ENCODE measurements at regions not wholly inside any gene's neighbourhood (a gene's known extent, or its start where the extent isn't known, plus 50 kb on each side); places are given as distances from the start of the nearest gene placed in this dataset.

DNA sequence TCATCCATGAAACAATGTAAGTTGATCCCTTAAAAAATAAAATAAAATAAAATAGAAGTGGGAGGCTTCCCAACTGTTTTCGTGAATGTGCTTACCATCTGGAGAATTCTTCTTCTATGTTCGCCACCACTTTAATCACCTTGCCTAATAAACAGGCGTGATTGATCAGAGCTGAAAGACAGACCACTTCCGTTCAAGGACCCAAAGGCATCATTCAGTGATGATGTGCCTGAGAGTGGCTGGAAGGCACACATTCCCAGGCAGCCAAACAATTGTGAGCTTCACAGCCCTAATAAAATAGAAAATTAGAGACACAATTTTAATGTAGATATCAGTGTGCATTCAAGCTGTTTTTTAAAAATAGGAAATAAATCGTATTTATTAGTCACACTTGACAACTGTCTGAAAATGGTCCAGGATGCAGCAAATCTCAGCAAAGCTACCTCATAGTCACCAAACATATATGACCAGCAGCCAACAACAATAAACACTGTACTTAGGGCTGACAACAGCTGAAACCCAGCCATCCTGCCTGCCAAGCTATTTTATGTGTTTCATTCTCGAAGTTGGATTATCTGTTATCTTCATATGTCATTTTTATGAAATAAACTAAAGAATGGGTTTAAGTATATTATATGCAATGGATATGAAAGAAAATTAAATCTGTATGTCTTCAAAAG lies 163.2 kb upstream of the FAM9B start:
- DNase-seq = no peak

GRCh38 chrX:9204560-9204959 lies 170.6 kb upstream of the FAM9B start:
- DNase-seq = no peak

DNA sequence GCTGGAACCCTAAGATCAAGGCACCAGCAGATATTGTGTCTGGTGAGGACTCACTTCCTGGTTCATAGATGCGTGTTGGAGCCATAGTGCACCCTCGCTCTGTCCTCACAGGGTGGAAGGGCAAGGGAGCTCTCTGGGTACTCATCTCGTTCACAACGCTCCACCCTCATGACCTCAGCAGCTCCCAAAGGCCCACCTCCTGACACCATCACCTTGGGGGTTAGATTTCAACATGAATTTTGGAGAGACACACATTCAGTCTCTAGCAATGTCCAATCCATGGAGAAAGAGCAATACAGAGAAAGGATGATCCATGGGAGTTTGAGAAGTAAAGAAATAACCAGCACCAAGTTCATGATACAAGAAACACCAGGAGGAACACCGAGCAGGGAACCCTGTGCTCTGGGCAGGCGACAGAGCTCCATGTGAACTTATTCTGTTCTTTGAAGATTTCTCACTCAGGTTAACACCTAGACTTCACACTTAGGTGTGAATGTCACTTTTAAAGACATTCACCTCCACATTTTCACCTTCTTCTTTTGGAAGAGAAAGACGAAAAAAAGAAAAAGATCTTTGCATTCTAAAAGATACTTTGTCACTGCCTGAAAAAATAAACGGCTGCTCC lies 171.8 kb upstream of the FAM9B start:
- no peak for DNase-seq

GRCh38 chrX:9207142-9207541 lies 173.2 kb upstream of the FAM9B start:
- no peak for DNase-seq

DNA sequence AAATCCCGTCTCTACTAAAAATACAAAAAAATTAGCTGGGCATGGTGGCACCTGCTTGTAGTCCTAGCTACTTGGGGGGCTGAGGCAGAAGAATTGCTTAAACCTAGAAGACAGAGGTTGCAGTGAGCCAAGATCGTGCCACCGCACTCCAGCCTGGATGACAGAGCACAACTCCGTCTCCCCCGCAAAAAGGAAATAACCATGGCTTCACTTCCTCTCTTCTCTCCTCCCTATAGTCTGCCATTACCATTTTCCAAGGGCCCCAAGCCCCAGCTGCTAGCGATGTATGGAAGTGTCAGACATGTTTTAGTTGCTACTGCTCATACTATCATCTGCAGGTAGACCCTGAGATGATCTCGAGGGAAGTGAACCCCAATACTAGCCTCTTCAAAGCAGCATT lies 177.3 kb upstream of the FAM9B start:
- DNase-seq = no peak

DNA sequence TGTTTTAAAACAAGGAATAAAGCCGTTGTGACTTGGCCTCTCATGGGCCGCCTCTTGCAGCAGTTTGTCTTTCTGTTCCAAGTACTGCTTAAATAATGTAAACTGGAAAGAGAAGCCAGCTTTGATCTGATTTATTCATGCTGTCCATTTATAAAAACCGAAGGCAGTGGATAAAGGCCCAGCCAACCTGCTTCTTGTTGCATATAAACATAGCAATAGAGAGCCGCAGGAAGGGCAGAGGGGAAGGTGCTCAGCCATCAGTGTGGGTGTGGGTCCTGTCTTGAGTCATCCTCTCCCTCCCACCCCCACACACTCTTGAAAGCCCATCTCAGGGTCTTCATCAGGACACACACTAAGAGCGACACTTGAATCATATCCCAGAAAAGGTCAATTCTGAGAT lies 187.9 kb upstream of the FAM9B start:
- DNase-seq = no peak

GRCh38 chrX:9222299-9222698 lies 188.4 kb upstream of the FAM9B start:
- no peak for DNase-seq

DNA sequence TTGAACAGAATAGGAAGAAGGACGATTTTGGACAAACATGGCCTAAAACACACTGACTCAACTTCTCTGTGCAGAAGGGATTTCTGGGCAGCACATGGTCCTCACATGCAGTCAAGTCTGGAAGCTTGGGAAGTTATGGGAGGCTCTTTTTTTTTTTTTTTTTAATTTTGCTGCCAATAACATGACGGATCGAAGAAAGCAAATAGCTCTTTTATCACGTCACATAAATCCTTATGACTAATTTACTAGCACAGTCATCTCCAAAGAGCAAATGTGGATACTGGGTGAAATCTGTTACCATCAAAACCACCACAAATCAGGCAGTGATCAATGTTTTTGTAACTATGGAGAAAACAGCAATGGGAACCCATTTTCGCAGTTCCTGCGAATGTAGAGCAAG lies 193.3 kb upstream of the FAM9B start:
- DNase-seq = no peak

GRCh38 chrX:9231491-9231890 lies 197.6 kb upstream of the FAM9B start:
- no peak for DNase-seq

DNA sequence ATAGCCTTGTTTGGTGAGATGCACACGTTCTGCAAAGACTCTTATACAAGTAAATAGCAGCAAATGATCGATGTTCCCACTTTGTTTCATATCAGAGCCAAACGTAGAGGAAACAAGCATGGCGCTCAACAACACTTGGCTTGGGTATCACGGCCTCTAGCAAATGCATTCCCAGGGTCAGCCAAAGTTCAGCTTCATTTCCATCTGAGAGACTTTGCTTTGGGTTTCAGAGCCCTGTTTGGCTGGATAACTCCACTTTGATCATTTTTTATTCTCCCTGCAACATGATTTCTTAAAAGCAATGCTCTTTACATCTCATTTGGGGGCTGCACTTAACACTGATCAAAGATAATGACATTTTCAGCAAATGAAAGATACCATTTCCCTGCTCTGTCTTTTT lies 199.2 kb upstream of the FAM9B start:
- no peak for DNase-seq

- no peak for DNase-seq
These were observed 200.4 kb upstream of the FAM9B start for GRCh38 chrX:9234315-9234714.

- DNase-seq = no peak
These were observed 201.8 kb upstream of the FAM9B start for GRCh38 chrX:9235722-9236121.

DNA sequence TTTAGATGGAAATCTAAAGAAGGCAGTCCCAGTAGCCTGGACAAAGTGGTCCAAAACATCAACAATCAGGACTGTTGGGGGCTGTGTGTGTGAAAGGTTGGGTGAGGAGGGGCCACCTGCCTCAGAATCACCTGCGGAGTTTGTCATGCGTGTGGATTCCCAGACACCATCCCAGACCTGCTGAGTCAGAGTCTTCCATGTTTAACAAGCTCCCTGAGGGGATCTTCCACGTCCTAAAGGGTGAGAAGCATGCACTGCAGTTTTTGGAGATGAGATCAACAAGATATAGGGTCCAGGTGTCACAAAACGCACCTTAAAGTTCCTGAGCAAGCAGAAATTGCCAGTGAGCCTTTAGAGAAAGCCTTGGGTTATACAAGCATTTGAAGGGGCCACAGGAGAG lies 207.0 kb upstream of the FAM9B start:
- no peak for DNase-seq

- no peak for DNase-seq
These were observed 207.5 kb upstream of the FAM9B start for GRCh38 chrX:9241427-9241826.

DNA sequence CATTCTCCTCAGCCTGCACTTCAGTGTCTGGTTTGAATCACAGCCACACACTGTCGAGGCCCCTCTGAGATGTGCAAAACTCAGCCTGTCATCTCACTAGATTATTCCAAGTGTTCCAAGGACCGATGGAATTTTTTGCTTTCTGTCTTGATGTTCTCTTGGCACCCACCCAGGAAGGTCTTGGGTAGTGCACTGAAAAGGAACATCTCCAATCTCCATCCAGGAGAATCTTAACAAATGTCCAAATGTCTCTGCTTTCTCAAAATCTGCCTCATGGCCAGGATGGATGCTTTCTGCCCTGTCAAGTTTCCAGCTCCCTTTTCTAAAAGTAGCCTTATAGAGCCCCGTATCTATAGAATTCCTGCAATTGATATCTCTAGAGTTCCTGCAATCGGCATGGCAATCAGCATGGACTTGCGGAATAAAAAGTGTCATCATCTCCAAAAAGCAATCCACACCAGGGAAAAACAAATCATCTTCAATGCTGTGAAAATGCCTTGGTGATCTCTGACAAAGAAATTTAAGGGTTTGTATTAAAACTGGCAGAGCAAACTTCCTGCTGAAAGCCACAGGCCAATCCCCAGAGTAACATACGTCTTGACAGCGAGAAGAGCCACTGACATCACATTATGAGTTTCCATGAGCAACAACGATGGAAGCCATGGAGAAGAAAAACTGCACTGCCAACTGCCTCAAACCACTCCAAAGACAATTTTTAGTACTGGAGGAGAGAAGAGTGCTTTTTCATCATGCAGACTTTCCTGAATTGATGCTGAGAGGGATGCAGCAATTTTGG lies 215.3 kb upstream of the FAM9B start:
- no peak for DNase-seq

GRCh38 chrX:9252182-9252581 lies 212.7 kb upstream of the TBL1X start:
- no peak for DNase-seq

DNA sequence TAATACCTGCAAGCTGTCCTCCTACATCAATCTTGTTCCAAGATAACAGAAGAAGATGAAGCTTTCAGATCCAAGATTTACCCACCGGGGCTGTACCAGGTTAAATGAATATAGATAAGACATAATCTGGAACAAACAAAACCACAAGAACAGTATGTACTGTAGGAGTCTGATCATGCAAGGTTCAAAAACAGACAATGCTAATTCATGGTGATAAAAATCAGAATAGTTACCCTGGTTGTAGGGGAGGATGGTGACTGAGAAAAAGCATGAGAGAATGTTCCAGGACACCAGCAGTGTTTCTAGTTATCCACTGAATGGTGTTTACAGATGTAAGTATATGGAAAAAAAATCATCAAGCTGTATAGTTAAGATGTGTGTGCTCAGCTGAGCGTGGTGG lies 211.6 kb upstream of the TBL1X start:
- no peak for DNase-seq

DNA sequence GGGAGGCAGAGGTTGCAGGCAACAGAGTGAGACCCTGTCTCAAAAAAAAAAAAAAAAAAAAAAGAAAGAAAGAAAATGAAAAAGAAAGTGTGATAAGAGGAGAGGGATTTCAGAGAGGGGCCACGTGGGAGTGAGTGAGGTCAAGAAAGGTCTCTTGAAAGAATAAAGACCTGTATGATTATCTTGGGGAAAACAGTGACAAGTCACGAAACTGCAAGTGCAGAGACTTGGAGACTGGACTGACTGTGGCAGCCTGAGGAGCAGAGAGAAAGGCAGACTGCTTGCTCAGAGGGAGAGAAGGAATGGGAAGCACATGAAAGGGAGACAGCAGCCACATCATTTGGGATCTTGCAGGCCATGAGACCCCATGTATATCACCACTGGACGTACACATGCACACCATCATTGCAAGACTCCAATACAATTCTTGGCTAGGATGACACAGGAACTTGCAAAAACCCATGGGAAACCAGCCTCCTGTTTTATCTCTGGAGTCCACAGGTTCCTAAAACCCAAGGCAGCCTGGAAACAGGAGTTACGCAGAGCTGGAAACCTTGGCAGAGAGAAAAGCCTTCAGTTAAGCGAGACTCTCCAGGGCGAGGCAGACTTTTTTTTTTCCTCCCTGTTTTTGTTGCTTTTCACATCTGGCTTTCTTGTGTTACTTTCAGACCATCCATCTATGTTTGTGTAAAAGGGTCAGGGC lies 207.0 kb upstream of the TBL1X start:
- DNase-seq = no peak

GRCh38 chrX:9258421-9259104 lies 206.3 kb upstream of the TBL1X start:
- DNase-seq = no peak

DNA sequence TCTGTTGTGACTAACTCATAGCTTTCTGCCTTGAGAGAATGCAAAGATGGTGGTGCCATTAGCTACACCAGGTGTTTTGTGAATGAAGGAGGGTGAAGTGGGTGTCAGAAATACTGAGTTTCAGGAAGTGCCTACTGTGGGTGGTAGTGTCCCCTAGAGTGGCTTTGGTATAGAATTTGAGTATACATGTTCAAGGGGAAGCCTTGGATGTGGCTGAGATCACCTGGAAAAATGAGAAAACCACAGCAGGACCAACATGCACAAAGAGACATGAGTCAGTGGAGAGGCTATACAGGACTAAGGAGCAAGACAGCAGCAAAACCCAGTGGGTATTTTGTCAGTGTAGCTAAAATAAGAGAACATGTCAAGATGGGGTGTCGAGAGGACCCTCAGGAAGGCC lies 204.3 kb upstream of the TBL1X start:
- DNase-seq = no peak

DNA sequence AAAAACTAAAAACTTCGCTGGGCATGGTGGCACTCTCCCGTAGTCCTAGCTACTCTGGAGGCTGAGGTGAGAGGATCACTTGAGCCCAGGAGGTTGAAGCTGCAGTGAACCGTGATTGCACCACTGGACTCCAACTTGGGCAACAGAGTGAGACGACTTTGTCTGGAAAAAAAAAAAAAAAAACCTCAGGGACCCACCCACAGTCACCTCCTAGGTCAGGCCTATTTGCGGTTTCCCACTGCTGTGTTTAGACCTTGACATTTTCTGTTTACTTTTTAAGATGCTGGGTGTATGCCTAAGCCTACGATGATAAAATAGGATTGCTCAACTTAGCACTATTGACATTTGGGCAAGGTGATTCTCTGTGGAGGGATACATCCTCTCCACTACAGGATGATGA lies 197.4 kb upstream of the TBL1X start:
- DNase-seq = no peak

DNA sequence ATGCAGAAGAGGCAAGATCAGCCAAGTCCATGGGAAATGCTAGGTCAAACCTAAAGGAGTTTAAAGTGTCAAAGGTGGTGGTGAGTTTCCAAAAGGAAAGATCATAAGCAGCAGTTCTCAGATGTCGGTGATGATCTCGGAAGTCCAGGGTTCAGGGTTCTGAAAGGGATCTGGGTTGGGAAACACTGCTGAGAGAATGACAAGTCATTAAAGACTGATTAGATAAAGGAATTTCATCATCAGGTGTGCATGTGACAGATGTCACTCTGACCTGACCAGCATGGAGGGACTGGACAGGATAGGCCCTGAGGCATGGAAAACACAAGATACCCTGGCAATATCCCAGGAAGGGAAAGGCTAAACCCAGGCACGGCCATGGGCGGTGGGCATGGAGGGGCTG lies 195.7 kb upstream of the TBL1X start:
- no peak for DNase-seq

Data from central memory CD4-positive, alpha-beta T cell (primary cell).